ENCODE measurements at regions not wholly inside any gene's neighbourhood (a gene's known extent, or its start where the extent isn't known, plus 50 kb on each side); places are given as distances from the start of the nearest gene placed in this dataset.

DNA sequence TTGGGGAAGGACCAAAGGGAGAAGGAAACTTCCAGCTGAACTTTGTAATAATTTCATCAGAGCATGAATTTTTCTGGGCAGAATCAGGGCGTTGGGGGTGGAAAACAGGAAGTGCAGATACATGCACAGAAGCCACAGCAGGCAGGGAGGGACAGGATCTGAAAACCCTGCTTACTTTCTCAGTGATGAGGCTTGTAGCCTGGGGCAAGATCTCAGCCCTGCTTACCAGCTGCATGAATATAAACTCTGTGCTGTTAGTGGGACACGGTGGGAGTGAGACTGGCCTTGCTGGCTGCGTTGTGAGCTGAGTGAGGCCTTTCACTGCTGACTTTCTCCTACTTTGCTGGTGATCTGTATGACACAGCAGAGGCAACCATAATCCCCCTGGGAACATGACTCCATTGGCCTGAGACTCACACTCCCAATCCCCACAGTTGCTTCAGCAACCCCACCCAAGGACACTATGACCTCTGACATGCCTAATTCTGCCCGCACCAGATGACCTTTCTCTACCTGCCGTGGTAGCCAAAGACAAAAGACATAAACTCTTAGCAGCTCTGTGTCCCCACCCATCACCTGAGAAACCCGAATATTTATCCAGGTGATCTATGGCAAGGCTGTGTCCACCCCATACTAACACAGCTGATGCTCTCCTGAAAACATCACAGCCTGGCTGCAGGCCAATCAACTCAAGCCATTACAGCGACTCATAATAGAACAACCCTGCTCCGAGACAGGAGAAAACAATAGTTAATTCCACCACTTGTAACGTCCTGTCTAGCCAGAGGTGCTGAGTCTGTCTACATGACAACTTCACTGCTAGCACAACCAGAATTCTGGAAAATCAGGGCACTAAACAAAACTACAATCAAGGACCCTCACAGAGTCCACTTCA, 190.7 kb upstream of the CHRM2 start:
- TF ChIP-seq, protein P1, sequence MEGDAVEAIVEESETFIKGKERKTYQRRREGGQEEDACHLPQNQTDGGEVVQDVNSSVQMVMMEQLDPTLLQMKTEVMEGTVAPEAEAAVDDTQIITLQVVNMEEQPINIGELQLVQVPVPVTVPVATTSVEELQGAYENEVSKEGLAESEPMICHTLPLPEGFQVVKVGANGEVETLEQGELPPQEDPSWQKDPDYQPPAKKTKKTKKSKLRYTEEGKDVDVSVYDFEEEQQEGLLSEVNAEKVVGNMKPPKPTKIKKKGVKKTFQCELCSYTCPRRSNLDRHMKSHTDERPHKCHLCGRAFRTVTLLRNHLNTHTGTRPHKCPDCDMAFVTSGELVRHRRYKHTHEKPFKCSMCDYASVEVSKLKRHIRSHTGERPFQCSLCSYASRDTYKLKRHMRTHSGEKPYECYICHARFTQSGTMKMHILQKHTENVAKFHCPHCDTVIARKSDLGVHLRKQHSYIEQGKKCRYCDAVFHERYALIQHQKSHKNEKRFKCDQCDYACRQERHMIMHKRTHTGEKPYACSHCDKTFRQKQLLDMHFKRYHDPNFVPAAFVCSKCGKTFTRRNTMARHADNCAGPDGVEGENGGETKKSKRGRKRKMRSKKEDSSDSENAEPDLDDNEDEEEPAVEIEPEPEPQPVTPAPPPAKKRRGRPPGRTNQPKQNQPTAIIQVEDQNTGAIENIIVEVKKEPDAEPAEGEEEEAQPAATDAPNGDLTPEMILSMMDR (conservative IDR thresholded peaks at IDR 0.05) = no peak
- TF ChIP-seq EZH2 (IDR thresholded peaks at IDR 0.05; ENCODE audit: low read depth) = no peak

Measured in PC-9 (cell line).